H9 (cell line): ENCODE measurements at regions not wholly inside any gene's neighbourhood (a gene's known extent, or its start where the extent isn't known, plus 50 kb on each side); places are given as distances from the start of the nearest gene placed in this dataset.

Experiments
- DNase-seq: peaks from one replicate; pipeline ENCODE4 v3.0.0-alpha.2; 2017
- H2AFZ ChIP-seq: one replicate; pipeline ENCODE4 v1.6.1; 2013; ENCODE audit warnings: mild to moderate bottlenecking, low read length, control low read depth, moderate library complexity
- H2AK5ac ChIP-seq: 2 replicates; pipeline ENCODE4 v1.6.1; 2013; ENCODE audit warnings: low read length, control low read depth, mixed read lengths; ENCODE audit not compliant: insufficient read length
- H2BK120ac ChIP-seq: one replicate; pipeline ENCODE4 v1.6.1; 2013; ENCODE audit warnings: low read depth, mild to moderate bottlenecking, low read length, control low read depth, inconsistent platforms; ENCODE audit not compliant: poor library complexity, severe bottlenecking
- H2BK12ac ChIP-seq: 2 replicates; pipeline ENCODE4 v1.6.1; 2013; ENCODE audit warnings: low read length, control low read depth, mixed read lengths, low read depth; ENCODE audit not compliant: insufficient read length
- H2BK15ac ChIP-seq: 2 replicates; pipeline ENCODE4 v1.6.1; 2013; ENCODE audit warnings: low read depth, low read length, control low read depth
- H2BK20ac ChIP-seq: one replicate; pipeline ENCODE4 v1.6.1; 2013; ENCODE audit warnings: low read depth, mild to moderate bottlenecking, low read length, control low read depth, inconsistent platforms; ENCODE audit not compliant: poor library complexity, severe bottlenecking
- H2BK5ac ChIP-seq: 2 replicates; pipeline ENCODE4 v1.6.1; 2013; ENCODE audit warnings: low read length, control low read depth, mixed read lengths; ENCODE audit not compliant: insufficient read length
- H3K14ac ChIP-seq: 2 replicates; pipeline ENCODE4 v1.6.1; 2013; ENCODE audit warnings: low read length, control low read depth; ENCODE audit not compliant: insufficient read depth
- H3K18ac ChIP-seq: 2 replicates; pipeline ENCODE4 v1.6.1; 2013; ENCODE audit warnings: low read depth, mild to moderate bottlenecking, mixed read lengths, low read length, control low read depth; ENCODE audit not compliant: insufficient read length
- H3K23ac ChIP-seq: 2 replicates; pipeline ENCODE4 v1.6.1; 2013; ENCODE audit warnings: low read length, control low read depth, mixed read lengths, low read depth; ENCODE audit not compliant: insufficient read length
- H3K23me2 ChIP-seq: 2 replicates; pipeline ENCODE4 v1.6.1; 2013; ENCODE audit warnings: low read depth, mild to moderate bottlenecking, mixed read lengths, low read length, control low read depth; ENCODE audit not compliant: insufficient read length, poor library complexity, severe bottlenecking
- H3K27ac ChIP-seq: 2 replicates; pipeline ENCODE4 v1.5.1; 2013; ENCODE audit warnings: low read length, control low read depth, mixed read lengths, low read depth; ENCODE audit not compliant: insufficient read length
- H3K27me3 ChIP-seq: 2 replicates; pipeline ENCODE4 v1.6.1; 2013; ENCODE audit warnings: low read length, control low read depth, inconsistent platforms; ENCODE audit not compliant: insufficient read depth
- H3K4ac ChIP-seq: 2 replicates; pipeline ENCODE4 v1.6.1; 2013; ENCODE audit warnings: low read depth, mild to moderate bottlenecking, control low read depth, inconsistent platforms, low read length, moderate library complexity
- H3K4me1 ChIP-seq: 2 replicates; pipeline ENCODE4 v1.6.1; 2013; ENCODE audit warnings: low read length, control low read depth, inconsistent platforms; ENCODE audit not compliant: insufficient read depth
- H3K4me2 ChIP-seq: 2 replicates; pipeline ENCODE4 v1.6.1; 2013; ENCODE audit warnings: low read length, control low read depth, mixed read lengths; ENCODE audit not compliant: insufficient read length, insufficient read depth
- H3K56ac ChIP-seq: 2 replicates; pipeline ENCODE4 v1.6.1; 2013; ENCODE audit warnings: low read depth, mild to moderate bottlenecking, mixed read lengths, low read length, control low read depth; ENCODE audit not compliant: insufficient read length
- H3K79me1 ChIP-seq: 2 replicates; pipeline ENCODE4 v1.6.1; 2013; ENCODE audit warnings: low read depth, mild to moderate bottlenecking, moderate library complexity, low read length, control low read depth, inconsistent platforms; ENCODE audit not compliant: insufficient read depth, poor library complexity, severe bottlenecking
- H3K79me2 ChIP-seq: 2 replicates; pipeline ENCODE4 v1.6.1; 2013; ENCODE audit warnings: low read length, control low read depth, inconsistent platforms; ENCODE audit not compliant: insufficient read depth
- H3K9ac ChIP-seq: 2 replicates; pipeline ENCODE4 v1.6.1; 2013; ENCODE audit warnings: low read length, control low read depth, mixed read lengths; ENCODE audit not compliant: insufficient read length; ENCODE audit errors: extremely low read depth
- H3K9me3 ChIP-seq: one replicate; pipeline ENCODE4 v1.6.1; 2013; ENCODE audit warnings: low read depth, low read length, inconsistent platforms; ENCODE audit not compliant: control insufficient read depth
- H3T11ph ChIP-seq: one replicate; pipeline ENCODE4 v1.6.1; 2013; ENCODE audit warnings: mild to moderate bottlenecking, low read length, control low read depth, inconsistent platforms
- H4K20me1 ChIP-seq: one replicate; pipeline ENCODE4 v1.6.1; 2013; ENCODE audit not compliant: control insufficient read depth, insufficient read length, insufficient read depth
- H4K5ac ChIP-seq: 2 replicates; pipeline ENCODE4 v1.6.1; 2013; ENCODE audit warnings: low read depth, mild to moderate bottlenecking, mixed read lengths, low read length, control low read depth; ENCODE audit not compliant: insufficient read length
- H4K8ac ChIP-seq: replicated peaks from 2 replicates; pipeline ENCODE4 v1.6.1; 2013; ENCODE audit warnings: low read length, control low read depth, mixed read lengths, low read depth; ENCODE audit not compliant: insufficient read length
- H4K91ac ChIP-seq: 2 replicates; pipeline ENCODE4 v1.6.1; 2013; ENCODE audit warnings: low read depth, mild to moderate bottlenecking, moderate library complexity, mixed read lengths, low read length, control low read depth; ENCODE audit not compliant: insufficient read length
- H3K27ac Mint-ChIP-seq, 3 experiments: 2 replicates in 2 of 3; 3 replicates in 1 of 3; pipeline ENCODE4 v1.8.0; 2020 to 2021; ENCODE audit warnings: mixed read lengths in 3 of 3, mild to moderate bottlenecking in 1 of 3, moderate library complexity in 1 of 3
- H3K27me3 Mint-ChIP-seq: 2 replicates; pipeline ENCODE4 v1.8.0; 2021; ENCODE audit warnings: low read depth, mild to moderate bottlenecking, moderate library complexity, mixed read lengths
- H3K36me3 Mint-ChIP-seq, 3 experiments: 2 replicates in 2 of 3; 3 replicates in 1 of 3; pipeline ENCODE4 v1.8.0; 2020 to 2021; ENCODE audit warnings: low read depth in 3 of 3, mixed read lengths in 3 of 3; ENCODE audit not compliant: insufficient read depth in 1 of 3
- H3K4me1 Mint-ChIP-seq, 2 experiments: 2 replicates each; pipeline ENCODE4 v1.8.0; 2020; ENCODE audit warnings: mixed read lengths in 2 of 2
- H3K4me3 Mint-ChIP-seq, 2 experiments: 2 replicates in 1 of 2; 3 replicates in 1 of 2; pipeline ENCODE4 v1.8.0; 2020 to 2021; ENCODE audit warnings: mild to moderate bottlenecking in 2 of 2, mixed read lengths in 2 of 2, moderate library complexity in 1 of 2
- H3K9me3 Mint-ChIP-seq, 2 experiments: 2 replicates in 1 of 2; 3 replicates in 1 of 2; pipeline ENCODE4 v1.8.0; 2020; ENCODE audit warnings: mild to moderate bottlenecking in 2 of 2, mixed read lengths in 2 of 2, moderate library complexity in 1 of 2
- WGBS: extraction: QIAGEN DNeasy Blood & Tissue Kit; methylation state at CpG from one replicate; pipeline ENCODE4 v1.1.7; 2013; ENCODE audit warnings: missing lambda C conversion rate, low lambda C conversion rate, mixed read lengths; ENCODE audit not compliant: insufficient read length; ENCODE audit errors: extremely low coverage; 5-methylcytosine and 5-hydroxymethylcytosine counted together
- TF ChIP-seq, protein P1 (sequence below): fragments of 200-600 bp; sonication (generic); conservative IDR thresholded peaks from 3 replicates; pipeline ENCODE4 v1.8.0; 2021; ENCODE audit warnings: antibody characterized with exemption, mild to moderate bottlenecking

DNA sequence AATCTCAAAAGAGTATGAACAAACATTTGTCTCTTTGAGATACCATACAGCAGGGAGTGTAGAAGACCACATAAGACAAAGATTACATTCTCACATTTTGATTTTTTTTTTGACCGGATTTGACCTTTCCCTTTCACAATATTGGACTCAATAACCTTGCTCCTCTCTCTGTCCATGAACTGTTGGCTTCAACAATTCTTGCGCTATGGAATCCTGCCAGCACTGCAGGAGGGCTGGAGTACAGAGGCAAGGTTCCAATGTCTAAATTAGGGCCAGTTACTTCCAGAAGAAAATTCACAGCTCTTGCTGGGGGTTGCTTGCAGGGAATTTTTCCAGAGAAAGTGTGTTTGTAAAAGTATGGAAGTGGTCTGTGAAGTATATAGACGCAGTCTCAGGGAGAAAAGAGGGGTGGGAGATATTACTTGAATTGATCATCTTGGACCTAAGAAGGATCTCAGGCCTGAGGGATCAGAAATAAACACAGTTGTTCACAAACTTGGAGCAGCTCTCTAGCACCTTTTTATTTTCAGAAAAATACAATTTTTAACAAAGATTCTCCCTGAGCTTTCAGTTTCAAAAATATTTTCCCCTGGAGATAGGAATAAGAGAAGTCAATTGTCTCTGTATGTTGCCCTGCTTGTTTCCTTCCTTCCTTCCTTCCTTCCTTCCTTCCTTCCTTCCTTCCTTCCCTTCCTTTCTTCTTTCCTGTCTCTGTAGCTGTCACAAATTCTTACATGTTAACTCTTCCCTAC, 765.9 kb downstream of the BCKDHB start:
- no peak overlapping the region for H3K14ac ChIP-seq
- Mint-ChIP-seq H3K4me1 (no peaks in the 10 kb centered on the region), H3K36me3 (peaks cover 0 to 1% (median 0%) of the 10 kb centered on the region in 3 experiments; a peak in 2 of 7 replicates), H3K27ac (no peak overlapping the region), H3K4me3 (no peak overlapping the region), H3K9me3 (peaks cover 3 to 5% of the 10 kb centered on the region in 2 experiments; a peak in 2 of 5 replicates), H3K27me3 (no peaks in the 10 kb centered on the region)
- H3K9me3 ChIP-seq: no peaks in the 10 kb centered on the region
- no peak overlapping the region for H4K91ac ChIP-seq
- DNase-seq: no peak
- no peak overlapping the region for H2AFZ ChIP-seq
- TF ChIP-seq, protein P1, sequence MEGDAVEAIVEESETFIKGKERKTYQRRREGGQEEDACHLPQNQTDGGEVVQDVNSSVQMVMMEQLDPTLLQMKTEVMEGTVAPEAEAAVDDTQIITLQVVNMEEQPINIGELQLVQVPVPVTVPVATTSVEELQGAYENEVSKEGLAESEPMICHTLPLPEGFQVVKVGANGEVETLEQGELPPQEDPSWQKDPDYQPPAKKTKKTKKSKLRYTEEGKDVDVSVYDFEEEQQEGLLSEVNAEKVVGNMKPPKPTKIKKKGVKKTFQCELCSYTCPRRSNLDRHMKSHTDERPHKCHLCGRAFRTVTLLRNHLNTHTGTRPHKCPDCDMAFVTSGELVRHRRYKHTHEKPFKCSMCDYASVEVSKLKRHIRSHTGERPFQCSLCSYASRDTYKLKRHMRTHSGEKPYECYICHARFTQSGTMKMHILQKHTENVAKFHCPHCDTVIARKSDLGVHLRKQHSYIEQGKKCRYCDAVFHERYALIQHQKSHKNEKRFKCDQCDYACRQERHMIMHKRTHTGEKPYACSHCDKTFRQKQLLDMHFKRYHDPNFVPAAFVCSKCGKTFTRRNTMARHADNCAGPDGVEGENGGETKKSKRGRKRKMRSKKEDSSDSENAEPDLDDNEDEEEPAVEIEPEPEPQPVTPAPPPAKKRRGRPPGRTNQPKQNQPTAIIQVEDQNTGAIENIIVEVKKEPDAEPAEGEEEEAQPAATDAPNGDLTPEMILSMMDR: no peak
- no peak overlapping the region for H3T11ph ChIP-seq
- H3K79me2 ChIP-seq: no peaks in the 10 kb centered on the region
- no peak overlapping the region for H3K23ac ChIP-seq
- no peak overlapping the region for H2BK120ac ChIP-seq
- H3K23me2 ChIP-seq: no peaks in the 10 kb centered on the region
- no peak overlapping the region for H3K4me2 ChIP-seq
- no peak overlapping the region for H2BK12ac ChIP-seq
- H3K27me3 ChIP-seq: no peaks in the 10 kb centered on the region
- no peak overlapping the region for H3K18ac ChIP-seq
- no peak overlapping the region for H3K9ac ChIP-seq
- H3K27ac ChIP-seq: no peak overlapping the region
- H3K79me1 ChIP-seq: no peaks in the 10 kb centered on the region
- no peak overlapping the region for H4K8ac ChIP-seq
- no peak overlapping the region for H4K5ac ChIP-seq
- no peak overlapping the region for H2BK20ac ChIP-seq
- no CpG with 5 or more reads among the region's 3 CpGs for WGBS
- H4K20me1 ChIP-seq: no peaks in the 10 kb centered on the region
- no peak overlapping the region for H3K56ac ChIP-seq
- no peak overlapping the region for H3K4ac ChIP-seq
- no peak overlapping the region for H2BK5ac ChIP-seq
- no peaks in the 10 kb centered on the region for H3K4me1 ChIP-seq
- H2BK15ac ChIP-seq: no peak overlapping the region
- H2AK5ac ChIP-seq: no peak overlapping the region
